HG02885 (cell line): ENCODE measurements at regions not wholly inside any gene's neighbourhood (a gene's known extent, or its start where the extent isn't known, plus 50 kb on each side); places are given as distances from the start of the nearest gene placed in this dataset.

Experiments used
- ATAC-seq: cut with Tn5 transposase; IDR thresholded peaks from one replicate; pipeline ENCODE4 v1.9.1; 2021; ENCODE audit warnings: mild to moderate bottlenecking; ENCODE audit not compliant: unreplicated experiment, poor library complexity

DNA sequence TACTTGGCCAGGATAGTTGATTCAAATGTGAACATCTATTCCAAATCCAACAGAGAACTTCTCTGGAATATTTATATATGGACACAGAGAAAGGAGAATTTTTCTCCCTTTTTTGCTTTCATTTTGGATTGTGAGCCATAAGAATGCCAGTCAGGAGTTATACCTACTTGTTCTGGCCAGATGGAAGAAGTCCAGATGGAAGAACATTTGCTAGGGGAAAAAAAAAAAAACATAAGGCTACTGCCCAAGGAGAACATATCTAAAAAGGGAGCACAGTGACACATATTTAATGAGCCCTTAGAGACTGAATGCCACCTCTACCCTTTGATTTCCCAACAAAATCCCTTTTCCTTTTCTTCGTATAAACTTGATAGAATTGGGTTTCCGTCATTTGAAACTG is 61.7 kb upstream of the PPP2R2B start:
- no peak for ATAC-seq

DNA sequence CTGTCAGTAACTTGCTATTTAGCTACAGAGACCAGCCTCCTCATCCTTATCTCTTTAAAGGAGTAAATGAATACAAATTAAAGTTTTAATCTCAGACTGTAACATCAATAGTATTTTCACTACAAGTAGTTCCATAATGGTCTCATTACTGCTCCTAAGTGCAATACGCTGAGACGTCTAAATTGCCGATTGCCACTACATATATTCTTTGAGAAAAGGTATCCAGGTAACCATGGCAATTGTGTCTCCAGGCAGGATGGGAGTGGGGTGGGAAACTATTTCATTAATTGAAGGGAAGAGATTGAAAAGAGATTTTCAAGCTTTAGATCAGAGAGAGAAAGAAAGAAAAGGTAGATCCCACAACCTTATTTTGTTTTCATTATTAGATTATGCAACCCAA is 65.5 kb upstream of the PPP2R2B start:
- no peak for ATAC-seq

- ATAC-seq, result no peak
Observed at GRCh38 chr5:146944764-146945616, 66.4 kb upstream of the PPP2R2B start.

DNA sequence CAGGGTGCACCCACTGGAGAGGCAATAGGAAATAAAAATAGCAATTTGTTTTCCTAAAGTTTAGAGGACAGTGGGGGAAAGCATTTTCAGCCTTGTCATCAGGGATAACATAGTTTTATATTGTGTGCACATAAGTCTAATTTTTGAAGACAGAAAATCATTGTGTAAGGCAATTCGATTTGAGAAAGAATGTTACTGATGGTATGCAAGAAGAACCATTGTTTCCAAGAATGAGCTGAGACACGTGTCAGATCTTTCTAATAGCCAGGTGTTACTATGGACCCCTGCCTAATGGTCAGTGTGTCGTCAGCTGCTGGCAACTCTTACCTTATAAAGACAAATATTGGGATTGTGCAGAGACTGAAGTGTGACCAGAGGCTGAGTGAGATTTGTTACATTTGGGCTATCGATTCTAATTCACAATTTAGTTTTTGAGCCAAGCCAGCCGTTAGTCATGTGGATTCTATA is 67.1 kb upstream of the PPP2R2B start:
- no peak for ATAC-seq

- peak; percentile 64 for ATAC-seq
Observed at GRCh38 chr5:146947181-146947941, 68.8 kb upstream of the PPP2R2B start.

GRCh38 chr5:146948666-146949065 is 70.1 kb upstream of the PPP2R2B start:
- ATAC-seq, result no peak

DNA sequence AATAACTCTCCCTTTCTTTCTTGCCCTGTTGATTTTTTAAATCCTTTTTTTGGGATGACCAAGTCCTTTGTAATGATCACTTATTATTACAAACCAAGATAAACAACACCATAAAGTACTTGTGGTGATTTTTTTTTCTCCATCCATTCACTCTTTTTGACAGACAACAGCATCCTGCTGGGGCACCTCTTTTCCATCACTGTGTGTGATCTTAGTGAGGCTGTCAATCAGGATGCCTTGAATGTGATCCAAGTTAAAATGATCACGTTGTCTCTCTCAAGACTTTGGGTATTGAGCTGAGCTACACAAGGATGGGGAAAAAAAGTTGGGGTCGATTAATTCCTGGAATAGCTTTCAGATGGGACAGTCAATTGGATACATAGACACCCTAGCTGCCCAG is 73.6 kb upstream of the PPP2R2B start:
- ATAC-seq, result no peak

- no peak for ATAC-seq
Observed at GRCh38 chr5:146956217-146956616, 77.7 kb upstream of the PPP2R2B start.

DNA sequence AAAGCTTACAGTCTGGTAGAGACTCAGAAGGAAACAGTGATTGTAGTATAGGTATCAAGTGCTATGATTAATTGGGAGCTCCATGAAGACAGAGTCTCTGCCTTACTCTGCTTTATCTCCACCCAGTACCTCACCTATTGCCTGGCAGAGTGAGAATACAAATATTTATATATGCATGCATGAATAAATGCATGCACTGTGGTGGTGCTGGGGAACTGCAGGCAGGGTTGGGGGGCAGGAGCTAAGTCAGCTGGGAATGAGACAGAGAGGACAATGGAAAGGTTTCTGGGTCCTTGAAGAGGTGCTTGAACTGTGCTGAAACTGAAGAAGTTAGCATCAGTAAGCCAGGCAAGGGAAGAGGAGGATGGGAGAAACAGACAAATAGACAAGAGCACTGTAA is 80.8 kb upstream of the PPP2R2B start:
- ATAC-seq, result no peak

GRCh38 chr5:146962801-146963355 is 84.3 kb upstream of the PPP2R2B start:
- ATAC-seq, result no peak

DNA sequence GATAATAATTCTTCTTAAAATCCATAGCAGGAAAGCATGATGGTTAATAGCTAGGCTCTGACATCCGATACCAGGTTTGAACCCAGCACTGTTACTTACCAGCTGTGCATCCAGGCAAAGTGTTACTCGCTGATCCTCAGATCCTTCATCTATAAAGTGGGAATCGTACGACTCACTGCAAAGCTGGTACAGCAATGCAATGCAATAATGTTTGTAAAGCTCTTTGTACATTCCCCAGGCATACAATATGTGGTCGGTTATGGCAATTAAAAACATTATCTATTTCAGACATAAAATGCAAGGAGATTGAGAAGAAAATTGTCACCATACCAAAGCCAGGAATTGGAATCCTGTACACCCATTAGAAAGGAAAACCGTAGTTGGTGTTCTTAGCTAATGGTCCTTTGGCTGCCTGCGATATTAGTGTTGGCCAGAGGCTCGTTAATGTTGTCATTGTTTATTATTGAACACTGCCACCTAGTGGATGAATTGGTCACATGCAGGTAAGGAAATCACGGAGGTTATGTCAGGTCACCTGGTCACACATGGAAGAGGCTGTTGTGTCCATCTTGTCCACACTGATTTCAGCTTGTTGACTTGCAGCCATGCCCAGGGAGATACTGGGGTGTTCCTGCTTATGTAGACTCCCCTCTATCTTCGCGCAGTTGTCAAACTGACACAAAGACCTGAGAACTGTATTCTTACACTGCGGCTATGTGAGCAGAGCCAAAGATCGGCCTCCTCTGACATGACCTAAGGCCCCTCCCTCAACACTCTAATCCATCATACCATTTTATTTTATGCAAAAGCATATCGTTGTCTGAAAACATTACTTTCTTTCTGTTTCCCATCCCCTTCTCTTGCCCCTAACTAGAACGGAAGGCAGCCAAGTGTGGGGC is 87.5 kb upstream of the PPP2R2B start:
- peak; percentile 96 for ATAC-seq

DNA sequence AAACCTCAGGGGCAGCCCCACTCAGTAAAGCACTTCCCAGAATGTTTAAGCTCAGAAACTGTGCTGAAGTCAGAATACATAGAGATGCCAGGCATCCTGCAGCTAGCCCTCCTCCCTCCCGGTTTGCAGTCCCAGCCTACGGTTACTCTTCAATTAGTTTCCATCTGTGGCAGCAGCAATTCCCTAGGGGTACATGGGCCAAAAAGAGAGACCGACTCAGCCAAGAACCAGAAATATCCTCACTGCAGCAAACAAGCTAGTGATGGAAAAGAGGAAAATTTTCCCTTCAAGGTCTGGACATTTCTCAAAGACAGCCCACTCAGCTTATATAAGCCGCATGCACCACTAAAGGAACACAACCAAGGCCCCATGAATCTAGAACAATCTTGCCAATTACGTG is 89.1 kb upstream of the PPP2R2B start:
- no peak for ATAC-seq

DNA sequence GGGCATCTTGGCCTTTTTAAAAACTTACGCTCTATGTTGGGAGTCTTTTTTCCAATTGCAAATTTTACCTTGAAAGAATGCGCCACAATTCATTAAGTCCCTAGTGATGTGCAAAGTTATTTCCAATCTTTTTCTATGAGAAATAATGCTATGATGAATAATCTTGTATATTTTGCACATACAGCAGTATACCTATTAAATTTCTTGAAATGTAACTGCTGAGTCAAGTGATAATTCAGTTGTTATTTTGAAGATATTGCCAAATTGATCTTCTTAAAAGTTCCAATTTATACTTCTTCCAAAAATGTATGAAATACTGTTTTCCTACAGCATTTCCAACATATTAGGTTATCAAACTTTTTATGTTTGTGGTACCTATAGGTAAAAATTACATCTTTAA is 92.8 kb upstream of the PPP2R2B start:
- ATAC-seq, result no peak

DNA sequence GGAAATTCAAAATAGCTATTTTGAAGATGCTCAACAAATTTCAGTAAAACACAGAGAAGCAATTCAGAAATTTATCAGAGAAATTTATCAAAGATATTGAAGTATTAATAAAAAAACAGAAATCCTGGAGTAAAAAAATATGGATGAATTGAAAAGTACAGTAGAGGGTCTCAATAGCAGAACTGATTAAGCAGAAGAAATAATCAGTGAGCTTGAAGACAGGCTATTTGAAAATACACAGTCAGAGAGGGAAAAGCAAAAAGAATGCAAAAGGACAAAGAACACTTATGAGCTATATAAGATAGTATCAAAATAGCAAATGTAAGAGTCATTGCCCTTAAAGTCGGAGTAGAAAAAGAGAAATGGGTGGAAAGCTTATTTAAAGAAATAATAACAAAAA is 107.9 kb upstream of the PPP2R2B start:
- ATAC-seq, result no peak

DNA sequence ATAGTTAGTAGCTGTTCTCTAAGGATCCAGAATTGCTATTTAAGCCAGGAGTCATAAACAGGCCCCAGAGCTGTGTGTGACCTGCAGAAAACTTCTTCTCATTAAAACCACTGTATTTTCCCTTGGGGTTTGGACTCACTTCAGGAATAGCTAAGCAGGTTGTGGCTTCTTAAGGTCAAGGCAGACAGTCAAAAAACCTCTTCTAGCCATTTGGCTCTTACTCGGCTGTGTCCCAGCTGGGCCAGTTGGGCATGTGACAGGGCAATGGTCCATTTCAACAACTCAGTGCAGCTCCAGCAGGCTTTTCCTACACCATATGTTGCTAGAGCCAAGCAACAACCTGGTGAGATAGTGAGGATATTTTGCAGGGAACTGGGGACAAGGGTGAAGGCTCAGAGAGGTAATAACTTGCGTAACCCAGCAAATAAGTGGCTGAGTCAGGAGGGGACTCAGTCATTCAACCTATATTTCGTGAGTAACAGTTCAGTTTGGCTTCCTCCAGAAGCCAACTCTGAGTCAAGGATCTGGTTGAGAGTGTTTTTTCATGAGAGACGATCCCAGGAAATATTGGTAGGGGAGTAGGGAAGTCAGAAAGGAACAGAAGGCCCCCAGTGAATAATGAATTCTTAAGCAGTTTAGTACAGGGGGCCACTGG is 115.4 kb upstream of the PPP2R2B start:
- ATAC-seq, result no peak

DNA sequence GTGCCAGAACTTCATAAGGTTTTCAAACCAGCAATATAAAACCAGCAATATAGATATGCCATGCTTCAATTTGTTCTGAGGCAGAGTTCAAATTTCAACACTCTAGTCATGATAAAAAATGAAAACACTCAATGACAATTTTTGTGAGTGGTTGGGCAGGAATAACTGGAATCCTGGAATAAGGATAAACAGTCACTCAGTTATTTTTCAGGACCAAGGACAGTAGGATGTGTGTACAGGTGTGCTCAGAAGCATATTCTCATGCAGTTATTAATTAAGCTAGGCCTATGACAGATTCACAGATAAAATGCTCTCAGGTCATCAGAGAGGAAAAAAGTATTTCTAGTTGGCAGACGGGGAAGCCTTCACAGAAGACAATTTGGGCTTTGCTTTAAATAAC is 117.3 kb upstream of the PPP2R2B start:
- ATAC-seq, result no peak

DNA sequence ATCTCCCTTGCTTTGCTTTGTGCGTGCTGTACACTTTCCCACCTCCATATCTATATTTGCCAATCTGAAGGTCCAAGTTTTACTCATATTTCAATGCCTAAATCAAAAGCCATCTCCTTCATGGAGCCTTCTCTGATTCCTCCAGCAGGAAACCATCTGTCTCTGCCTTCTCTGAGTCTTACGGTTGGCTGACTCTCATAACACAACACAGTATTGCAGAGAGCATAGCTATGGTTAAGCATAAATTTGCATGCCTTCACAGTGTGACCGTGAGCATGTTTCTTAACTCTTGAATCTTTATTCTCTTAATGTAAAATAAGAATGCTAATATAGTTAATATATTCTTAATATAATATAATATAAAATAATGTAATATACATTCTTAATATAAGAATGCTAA is 136.8 kb upstream of the PPP2R2B start:
- ATAC-seq, result no peak

DNA sequence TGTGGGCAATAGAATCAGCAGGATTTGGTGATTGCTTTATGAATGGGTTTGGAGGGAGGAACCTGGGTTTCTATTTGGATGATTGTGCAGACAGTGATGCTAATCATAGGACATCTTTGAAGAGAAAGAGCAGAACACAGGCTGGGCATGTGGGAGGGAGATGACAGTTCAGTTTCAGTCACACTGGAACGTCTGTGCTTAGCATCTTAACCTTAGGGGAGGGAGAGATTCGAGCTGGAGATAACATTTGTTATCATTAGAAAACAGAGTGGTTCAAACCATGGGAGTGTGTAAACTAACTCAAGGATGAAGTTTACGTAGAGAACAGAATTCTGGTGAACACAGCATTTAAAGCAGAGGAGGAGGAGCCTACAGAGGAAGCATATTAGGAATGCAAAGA is 138.6 kb upstream of the PPP2R2B start:
- no peak for ATAC-seq

GRCh38 chr5:147017621-147018020 is 139.1 kb upstream of the PPP2R2B start:
- no peak for ATAC-seq

DNA sequence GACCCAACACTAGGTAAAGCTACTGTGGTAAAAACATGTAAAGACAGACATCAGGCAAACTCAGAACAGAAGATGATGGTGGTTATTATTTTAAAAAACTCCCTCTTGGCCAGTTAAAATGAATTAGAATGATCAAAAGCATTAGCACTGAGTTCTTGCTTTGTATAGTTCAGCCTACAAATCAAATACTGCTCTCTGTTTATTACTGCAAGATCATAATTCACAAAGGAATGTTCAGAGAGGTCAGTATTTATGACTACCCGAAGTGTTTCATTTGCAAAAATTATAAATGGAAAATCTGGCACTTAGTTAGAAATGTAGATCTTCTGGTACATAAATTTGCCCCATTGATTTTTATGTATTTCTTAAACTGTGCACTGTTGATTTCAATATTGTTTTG is 140.3 kb upstream of the PPP2R2B start:
- ATAC-seq, result no peak
